ENCODE measurements at regions not wholly inside any gene's neighbourhood (a gene's known extent, or its start where the extent isn't known, plus 50 kb on each side); places are given as distances from the start of the nearest gene placed in this dataset.

GRCh38 chr12:124371970-124372555 lies 77.2 kb downstream of the RFLNA start:
- BruUV-seq (replicated peaks), result no TSS peak
- H3K4me3 ChIP-seq (ENCODE audit: low read depth, low read length), result no peak overlapping the region
- H3K36me3 ChIP-seq (ENCODE audit: control insufficient read depth, insufficient read depth, low read length), result peaks cover 2% of the 10 kb centered on the region
- POLR2A ChIA-PET, result interaction anchor here (0.6 kb wide), 1 partner anchor 17 kb away, joined by 3 read pairs; no protein-coding TSS in a partner anchor
- Mint-ChIP-seq H3K27ac (ENCODE audit: unreplicated experiment) (no peak overlapping the region), H3K4me3 (ENCODE audit: unreplicated experiment) (no peak overlapping the region), H3K36me3 (ENCODE audit: insufficient read depth, unreplicated experiment) (peaks cover 34% of the 10 kb centered on the region), H3K4me1 (ENCODE audit: low read depth, unreplicated experiment) (no peaks in the 10 kb centered on the region), H3K9me3 (ENCODE audit: unreplicated experiment) (no peaks in the 10 kb centered on the region), H3K27me3 (ENCODE audit: insufficient read depth, unreplicated experiment) (no peaks in the 10 kb centered on the region)
- TF ChIP-seq, protein P1, sequence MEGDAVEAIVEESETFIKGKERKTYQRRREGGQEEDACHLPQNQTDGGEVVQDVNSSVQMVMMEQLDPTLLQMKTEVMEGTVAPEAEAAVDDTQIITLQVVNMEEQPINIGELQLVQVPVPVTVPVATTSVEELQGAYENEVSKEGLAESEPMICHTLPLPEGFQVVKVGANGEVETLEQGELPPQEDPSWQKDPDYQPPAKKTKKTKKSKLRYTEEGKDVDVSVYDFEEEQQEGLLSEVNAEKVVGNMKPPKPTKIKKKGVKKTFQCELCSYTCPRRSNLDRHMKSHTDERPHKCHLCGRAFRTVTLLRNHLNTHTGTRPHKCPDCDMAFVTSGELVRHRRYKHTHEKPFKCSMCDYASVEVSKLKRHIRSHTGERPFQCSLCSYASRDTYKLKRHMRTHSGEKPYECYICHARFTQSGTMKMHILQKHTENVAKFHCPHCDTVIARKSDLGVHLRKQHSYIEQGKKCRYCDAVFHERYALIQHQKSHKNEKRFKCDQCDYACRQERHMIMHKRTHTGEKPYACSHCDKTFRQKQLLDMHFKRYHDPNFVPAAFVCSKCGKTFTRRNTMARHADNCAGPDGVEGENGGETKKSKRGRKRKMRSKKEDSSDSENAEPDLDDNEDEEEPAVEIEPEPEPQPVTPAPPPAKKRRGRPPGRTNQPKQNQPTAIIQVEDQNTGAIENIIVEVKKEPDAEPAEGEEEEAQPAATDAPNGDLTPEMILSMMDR (IDR thresholded peaks at IDR 0.05; ENCODE audit: insufficient read depth in 1 of 2, low read depth in 1 of 2, low read length in 1 of 2, severe bottlenecking in 1 of 2, unreplicated experiment in 1 of 2), result no peak
- no peaks in the 10 kb centered on the region for H3K27me3 ChIP-seq (replicated peaks; ENCODE audit: control insufficient read depth, insufficient read depth, low read length)
- CTCF ChIA-PET, result no interaction called here
- no peak for DNase-seq
- intact Hi-C loops (cut with micrococcal nuclease; ENCODE audit: unreplicated experiment), result no loop called here
- no peaks in the 10 kb centered on the region for H3K9me3 ChIP-seq
- no peaks in the 10 kb centered on the region for H3K4me1 ChIP-seq

- no peaks in the 10 kb centered on the region for H3K9me3 ChIP-seq
- Mint-ChIP-seq H3K9me3 (ENCODE audit: unreplicated experiment) (no peaks in the 10 kb centered on the region), H3K4me1 (ENCODE audit: low read depth, unreplicated experiment) (no peaks in the 10 kb centered on the region), H3K36me3 (ENCODE audit: insufficient read depth, unreplicated experiment) (peaks cover 29% of the 10 kb centered on the region), H3K4me3 (ENCODE audit: unreplicated experiment) (no peak overlapping the region), H3K27me3 (ENCODE audit: insufficient read depth, unreplicated experiment) (no peaks in the 10 kb centered on the region), H3K27ac (ENCODE audit: unreplicated experiment) (no peak overlapping the region)
- DNase-seq, result no peak
- POLR2A ChIA-PET, result no interaction called here
- no peaks in the 10 kb centered on the region for H3K4me1 ChIP-seq
- no peaks in the 10 kb centered on the region for H3K27me3 ChIP-seq (replicated peaks; ENCODE audit: control insufficient read depth, insufficient read depth, low read length)
- BruUV-seq (replicated peaks), result no TSS peak
- H3K36me3 ChIP-seq (ENCODE audit: control insufficient read depth, insufficient read depth, low read length), result no peaks in the 10 kb centered on the region; the same call in none of the 2 replicates
- CTCF ChIA-PET, result interaction anchor here (0.6 kb wide), 1 partner anchor 40 kb away, joined by 4 read pairs; no protein-coding TSS in a partner anchor
- no peak overlapping the region for H3K4me3 ChIP-seq (ENCODE audit: low read depth, low read length)
- intact Hi-C loops (cut with micrococcal nuclease; ENCODE audit: unreplicated experiment), result no loop called here
- TF ChIP-seq, protein P1 (IDR thresholded peaks at IDR 0.05; ENCODE audit: insufficient read depth in 1 of 2, low read depth in 1 of 2, low read length in 1 of 2, severe bottlenecking in 1 of 2, unreplicated experiment in 1 of 2), result no peak
Observed at GRCh38 chr12:124371366-124371765, 76.5 kb downstream of the RFLNA start.

DNA sequence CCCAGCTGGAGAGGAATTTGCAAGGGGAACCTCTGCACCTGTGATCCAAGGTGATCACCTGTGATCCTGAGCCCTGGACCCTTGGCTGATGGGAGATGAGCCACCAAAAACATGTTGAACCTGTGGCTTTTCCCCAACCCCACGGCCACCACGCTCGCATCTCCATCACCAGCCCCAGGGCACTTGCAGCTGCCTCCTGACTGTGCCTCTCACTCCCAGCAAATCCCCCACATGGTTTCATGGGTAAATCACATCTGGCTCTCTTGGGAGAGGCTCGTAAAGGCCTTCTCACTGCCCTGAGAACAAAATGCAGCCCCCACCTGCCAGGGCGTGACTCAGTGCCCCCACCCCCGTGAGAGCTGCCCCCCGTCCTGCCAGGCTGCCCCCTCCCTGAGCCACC lies 76.0 kb downstream of the RFLNA start:
- no TSS peak for BruUV-seq (replicated peaks)

More for the DNA sequence above, 76.0 kb downstream of the RFLNA start:
- H3K4me1 Mint-ChIP-seq (ENCODE audit: low read depth, unreplicated experiment), result no peaks in the 10 kb centered on the region
- peaks cover 30% of the 10 kb centered on the region for H3K36me3 Mint-ChIP-seq (ENCODE audit: insufficient read depth, unreplicated experiment)
- H3K4me1 ChIP-seq, result no peaks in the 10 kb centered on the region
- H3K9me3 Mint-ChIP-seq (ENCODE audit: unreplicated experiment), result no peaks in the 10 kb centered on the region
- H3K9me3 ChIP-seq, result no peaks in the 10 kb centered on the region
- no peak for DNase-seq
- intact Hi-C loops (cut with micrococcal nuclease; ENCODE audit: unreplicated experiment), result no loop called here
- TF ChIP-seq, protein P1 (IDR thresholded peaks at IDR 0.05; ENCODE audit: insufficient read depth in 1 of 2, low read depth in 1 of 2, low read length in 1 of 2, severe bottlenecking in 1 of 2, unreplicated experiment in 1 of 2), result no peak
- H3K27me3 Mint-ChIP-seq (ENCODE audit: insufficient read depth, unreplicated experiment), result no peaks in the 10 kb centered on the region
- CTCF ChIA-PET, result interaction anchor here (0.6 kb wide), 1 partner anchor 40 kb away, joined by 4 read pairs; no protein-coding TSS in a partner anchor
- no peaks in the 10 kb centered on the region for H3K27me3 ChIP-seq (replicated peaks; ENCODE audit: control insufficient read depth, insufficient read depth, low read length)
- H3K36me3 ChIP-seq (ENCODE audit: control insufficient read depth, insufficient read depth, low read length), result no peaks in the 10 kb centered on the region; the same call in none of the 2 replicates
- no peak overlapping the region for H3K4me3 ChIP-seq (ENCODE audit: low read depth, low read length)
- POLR2A ChIA-PET, result no interaction called here
- no peak overlapping the region for H3K27ac Mint-ChIP-seq (ENCODE audit: unreplicated experiment)
- no peak overlapping the region for H3K4me3 Mint-ChIP-seq (ENCODE audit: unreplicated experiment)

Data from Caco-2 (cell line).